Karpas-422 (cell line): ENCODE measurements at regions not wholly inside any gene's neighbourhood (a gene's known extent, or its start where the extent isn't known, plus 50 kb on each side); places are given as distances from the start of the nearest gene placed in this dataset.

Source experiments
- DNase-seq: peaks from one replicate; pipeline ENCODE4 v3.0.0-alpha.2; 2015
- H2AFZ ChIP-seq: fragments of 200-600 bp; sonication (generic); 2 replicates; pipeline ENCODE4 v1.6.1; 2014; ENCODE audit warnings: antibody characterized with exemption, low read length, mixed read lengths
- H3K27ac ChIP-seq: fragments of 200-600 bp; sonication (generic); 2 replicates; pipeline ENCODE4 v1.5.1; 2014; ENCODE audit warnings: mild to moderate bottlenecking, low read length, moderate library complexity
- H3K27me3 ChIP-seq: fragments of 200-600 bp; sonication (generic); 2 replicates; pipeline ENCODE4 v1.6.1; 2014; ENCODE audit warnings: low read length, mixed read lengths
- H3K36me3 ChIP-seq: fragments of 200-600 bp; sonication (generic); 2 replicates; pipeline ENCODE4 v1.6.1; 2014; ENCODE audit warnings: low read length, mixed read lengths; ENCODE audit not compliant: insufficient read depth
- H3K4me1 ChIP-seq: fragments of 200-600 bp; sonication (generic); 2 replicates; pipeline ENCODE4 v1.6.1; 2014; ENCODE audit warnings: mild to moderate bottlenecking, low read length, mixed read lengths
- H3K4me2 ChIP-seq: fragments of 200-600 bp; sonication (generic); 2 replicates; pipeline ENCODE4 v1.6.1; 2014; ENCODE audit warnings: low read length, low read depth, mild to moderate bottlenecking; ENCODE audit not compliant: poor library complexity, severe bottlenecking
- H3K4me3 ChIP-seq: fragments of 200-600 bp; sonication (generic); 2 replicates; pipeline ENCODE4 v1.5.1; 2014; ENCODE audit warnings: mild to moderate bottlenecking, antibody characterized with exemption, low read length, mixed read lengths
- H3K79me2 ChIP-seq: fragments of 200-600 bp; sonication (generic); 2 replicates; pipeline ENCODE4 v1.6.1; 2014; ENCODE audit warnings: mild to moderate bottlenecking, low read length, mixed read lengths
- H3K9ac ChIP-seq: fragments of 200-600 bp; sonication (generic); 2 replicates; pipeline ENCODE4 v1.6.0; 2014; ENCODE audit warnings: low read length
- H3K9me2 ChIP-seq: fragments of 200-600 bp; sonication (generic), shearing (Covaris generic); replicated peaks from 2 replicates; pipeline ENCODE4 v1.6.0; 2014; ENCODE audit warnings: mild to moderate bottlenecking, low read length, moderate library complexity; ENCODE audit not compliant: insufficient read depth
- H3K9me3 ChIP-seq: fragments of 300-700, 200-600 bp; sonication (generic); 2 replicates; pipeline ENCODE4 v1.6.1; 2014; ENCODE audit warnings: low read length, mixed read lengths
- H4K20me1 ChIP-seq: fragments of 200-600 bp; sonication (generic); 2 replicates; pipeline ENCODE4 v1.6.1; 2014; ENCODE audit warnings: mild to moderate bottlenecking, antibody characterized with exemption, low read length, low read depth; ENCODE audit not compliant: insufficient read depth

- H3K4me1 ChIP-seq: no peaks in the 10 kb centered on the region
- H3K79me2 ChIP-seq: no peaks in the 10 kb centered on the region
- no peaks in the 10 kb centered on the region; the same call in 1 of the 2 replicates for H3K27me3 ChIP-seq
- H2AFZ ChIP-seq: no peak overlapping the region
- H3K9me3 ChIP-seq: no peaks in the 10 kb centered on the region
- H3K27ac ChIP-seq: no peak overlapping the region
- H3K4me3 ChIP-seq: no peak overlapping the region
- H4K20me1 ChIP-seq: no peaks in the 10 kb centered on the region
- H3K9me2 ChIP-seq: no peaks in the 10 kb centered on the region
- no peak overlapping the region for H3K9ac ChIP-seq
- no peak overlapping the region for H3K4me2 ChIP-seq
- no peak for DNase-seq
- no peaks in the 10 kb centered on the region for H3K36me3 ChIP-seq
Measured at GRCh38 chr2:106704798-106705197, 181.2 kb downstream of the ST6GAL2 start.

DNA sequence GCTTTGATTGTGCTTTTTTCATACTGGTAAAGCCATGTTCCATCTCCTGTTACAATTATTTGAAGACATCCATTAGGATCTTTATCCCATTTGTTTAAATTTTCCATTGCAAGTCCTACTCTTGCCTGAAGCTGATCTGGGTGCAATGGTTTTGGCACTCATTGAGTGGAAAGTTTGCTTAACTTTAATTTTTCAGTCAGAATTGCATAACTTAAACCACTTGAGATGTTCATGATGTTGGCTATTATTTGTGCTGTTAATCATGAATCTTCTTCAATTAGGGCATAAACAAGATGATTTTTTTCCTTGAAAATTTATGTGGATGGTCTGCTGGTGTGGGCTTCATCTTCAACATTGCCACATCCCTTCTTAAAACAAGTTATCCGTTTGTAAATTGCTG lies 180.1 kb downstream of the ST6GAL2 start:
- H3K9me2 ChIP-seq: no peaks in the 10 kb centered on the region
- DNase-seq: no peak
- no peaks in the 10 kb centered on the region for H3K36me3 ChIP-seq
- H4K20me1 ChIP-seq: no peaks in the 10 kb centered on the region
- H3K9ac ChIP-seq: no peak overlapping the region
- no peak overlapping the region for H3K27ac ChIP-seq
- H3K9me3 ChIP-seq: no peaks in the 10 kb centered on the region
- H3K79me2 ChIP-seq: no peaks in the 10 kb centered on the region
- H3K4me2 ChIP-seq: no peak overlapping the region
- H2AFZ ChIP-seq: no peak overlapping the region
- H3K27me3 ChIP-seq: no peaks in the 10 kb centered on the region; the same call in 1 of the 2 replicates
- H3K4me1 ChIP-seq: no peaks in the 10 kb centered on the region
- H3K4me3 ChIP-seq: no peak overlapping the region

- H3K4me2 ChIP-seq: no peak overlapping the region
- peaks cover under 1% of the 10 kb centered on the region; the same call in 1 of the 2 replicates for H3K9me3 ChIP-seq
Measured at GRCh38 chr2:106706283-106706682, 179.7 kb downstream of the ST6GAL2 start.

DNA sequence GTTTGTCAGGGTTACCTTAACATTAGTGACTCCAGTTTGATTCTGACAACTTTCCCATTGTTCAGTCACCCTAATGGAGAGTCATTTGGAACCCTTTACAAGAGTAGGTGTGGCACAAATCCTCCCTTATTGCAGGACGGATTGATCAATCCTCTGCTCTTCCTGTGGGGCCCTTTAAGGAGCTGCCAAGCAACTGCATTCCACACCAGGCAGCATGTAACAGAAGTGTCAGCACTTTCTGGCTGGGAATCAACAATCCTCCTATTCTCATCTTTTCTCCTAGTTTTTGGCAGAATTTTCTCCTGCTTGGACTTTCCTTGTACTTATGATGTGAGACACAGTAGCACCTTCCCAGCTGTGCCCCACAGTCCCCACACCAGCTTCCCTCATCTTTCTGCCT lies 177.8 kb downstream of the ST6GAL2 start:
- H3K9ac ChIP-seq: no peak overlapping the region
- no peaks in the 10 kb centered on the region for H3K79me2 ChIP-seq
- H3K27me3 ChIP-seq: no peaks in the 10 kb centered on the region; the same call in 1 of the 2 replicates
- peaks cover 12% of the 10 kb centered on the region for H3K9me3 ChIP-seq
- no peaks in the 10 kb centered on the region for H4K20me1 ChIP-seq
- H3K4me3 ChIP-seq: no peak overlapping the region
- H3K4me1 ChIP-seq: no peaks in the 10 kb centered on the region
- H3K9me2 ChIP-seq: no peaks in the 10 kb centered on the region
- no peak overlapping the region for H3K27ac ChIP-seq
- DNase-seq: no peak
- H3K4me2 ChIP-seq: no peak overlapping the region
- H3K36me3 ChIP-seq: peaks cover 4% of the 10 kb centered on the region; the same call in 1 of the 2 replicates
- no peak overlapping the region for H2AFZ ChIP-seq

More at GRCh38 chr2:106706283-106706682, 179.7 kb downstream of the ST6GAL2 start:
- no peak overlapping the region for H3K4me3 ChIP-seq
- H3K9ac ChIP-seq: no peak overlapping the region
- no peaks in the 10 kb centered on the region for H4K20me1 ChIP-seq
- no peaks in the 10 kb centered on the region for H3K4me1 ChIP-seq
- H3K79me2 ChIP-seq: no peaks in the 10 kb centered on the region
- H3K27ac ChIP-seq: no peak overlapping the region
- H3K36me3 ChIP-seq: no peaks in the 10 kb centered on the region
- DNase-seq: no peak
- no peaks in the 10 kb centered on the region; the same call in 1 of the 2 replicates for H3K27me3 ChIP-seq
- H2AFZ ChIP-seq: no peak overlapping the region
- no peaks in the 10 kb centered on the region for H3K9me2 ChIP-seq

GRCh38 chr2:106709229-106709628 lies 176.7 kb downstream of the ST6GAL2 start:
- Histone ChIP-seq H3K27me3 (no peaks in the 10 kb centered on the region; the same call in 1 of the 2 replicates), H3K9me2 (no peaks in the 10 kb centered on the region), H2AFZ (no peak overlapping the region), H3K9me3 (peaks cover 12% of the 10 kb centered on the region), H3K4me2 (no peak overlapping the region), H3K79me2 (no peaks in the 10 kb centered on the region), H3K4me1 (no peaks in the 10 kb centered on the region), H3K9ac (no peak overlapping the region), H3K36me3 (peaks cover 4% of the 10 kb centered on the region; the same call in 1 of the 2 replicates), H3K4me3 (no peak overlapping the region), H3K27ac (no peak overlapping the region), H4K20me1 (no peaks in the 10 kb centered on the region)
- no peak for DNase-seq

- Histone ChIP-seq H3K9me2 (no peaks in the 10 kb centered on the region), H2AFZ (no peak overlapping the region), H4K20me1 (no peaks in the 10 kb centered on the region), H3K4me2 (no peak overlapping the region), H3K27ac (no peak overlapping the region), H3K79me2 (no peaks in the 10 kb centered on the region), H3K9ac (no peak overlapping the region), H3K4me1 (no peaks in the 10 kb centered on the region), H3K27me3 (no peaks in the 10 kb centered on the region), H3K36me3 (no peaks in the 10 kb centered on the region), H3K9me3 (no peaks in the 10 kb centered on the region), H3K4me3 (no peak overlapping the region)
- DNase-seq: no peak
Measured at GRCh38 chr2:106719222-106719621, 166.7 kb downstream of the ST6GAL2 start.

GRCh38 chr2:106720026-106720425 lies 165.9 kb downstream of the ST6GAL2 start:
- H2AFZ ChIP-seq: no peak overlapping the region
- H4K20me1 ChIP-seq: no peaks in the 10 kb centered on the region
- no peak overlapping the region for H3K9ac ChIP-seq
- no peak for DNase-seq
- H3K27me3 ChIP-seq: no peaks in the 10 kb centered on the region
- H3K79me2 ChIP-seq: no peaks in the 10 kb centered on the region
- H3K36me3 ChIP-seq: no peaks in the 10 kb centered on the region
- H3K9me2 ChIP-seq: no peaks in the 10 kb centered on the region
- H3K4me3 ChIP-seq: no peak overlapping the region
- H3K9me3 ChIP-seq: no peaks in the 10 kb centered on the region
- no peak overlapping the region for H3K4me2 ChIP-seq
- H3K4me1 ChIP-seq: no peaks in the 10 kb centered on the region
- no peak overlapping the region for H3K27ac ChIP-seq

GRCh38 chr2:106724301-106724794 lies 161.6 kb downstream of the ST6GAL2 start:
- Histone ChIP-seq H3K4me2 (no peak overlapping the region), H4K20me1 (no peaks in the 10 kb centered on the region), H3K9me3 (no peaks in the 10 kb centered on the region), H2AFZ (no peak overlapping the region), H3K27me3 (no peaks in the 10 kb centered on the region), H3K27ac (no peak overlapping the region), H3K9ac (no peak overlapping the region), H3K9me2 (no peaks in the 10 kb centered on the region), H3K79me2 (no peaks in the 10 kb centered on the region), H3K4me1 (no peaks in the 10 kb centered on the region), H3K36me3 (no peaks in the 10 kb centered on the region), H3K4me3 (no peak overlapping the region)
- DNase-seq: no peak
